A549 (cell line): ENCODE measurements at regions not wholly inside any gene's neighbourhood (a gene's known extent, or its start where the extent isn't known, plus 50 kb on each side); places are given as distances from the start of the nearest gene placed in this dataset.
A peak's percentile ranks its signal among the peaks of the same experiment; 100 is the strongest.

Experiments used
- ATAC-seq, 2 experiments: fragments of 200-7000 bp in 1 of 2; fragments of >200 bp in 1 of 2; cut with Nextera tagmentation in 1 of 2; cut with Tn5 transposase in 1 of 2; 3 replicates each; pipeline versions ENCODE4 v1.8.0 to v1.9.1; 2018 to 2020; ENCODE audit warnings: mild to moderate bottlenecking in 1 of 2, moderate library complexity in 1 of 2
- CTCF ChIA-PET: fragments of 300-600 bp; sonication (Branson Sonifier 250); formaldehyde crosslinking; extraction: SDS; loops from one replicate; lab custom pipeline; 2021; ENCODE audit warnings: antibody characterized with exemption, inconsistent platforms; lab: Yijun Ruan, JAX
- POLR2A ChIA-PET: fragments of 350-600 bp; formaldehyde crosslinking; extraction: SDS; loops from one replicate; lab custom pipeline; 2021; ENCODE audit warnings: antibody characterized with exemption, inconsistent platforms; lab: Yijun Ruan, JAX
- DNase-seq, 2 experiments: peaks; one replicate each; pipeline versions ENCODE4 v3.0.0 to v3.0.0-alpha.2; 2011 to 2016; ENCODE audit warnings: low read depth in 1 of 2, low spot score in 1 of 2
- FAIRE-seq: peaks from 2 replicates; lab custom pipeline; 2011; peaks lifted over from hg19 to GRCh38; lab: Jason Lieb, UNC
- H3K27ac ChIP-seq, 2 experiments: fragments of >200 bp; sonication (Bioruptor Twin); formaldehyde crosslinking; 3 replicates each; pipeline ENCODE4 v1.5.1; 2016 to 2017
- H3K4me1 ChIP-seq: fragments of >200 bp; sonication (Bioruptor Twin); formaldehyde crosslinking; 3 replicates; pipeline ENCODE4 v1.6.1; 2016
- H3K4me2 ChIP-seq: fragments of >200 bp; sonication (Bioruptor Twin); formaldehyde crosslinking; 3 replicates; pipeline ENCODE4 v1.6.1; 2016
- H3K4me3 ChIP-seq: fragments of >200 bp; sonication (Bioruptor Twin); formaldehyde crosslinking; 3 replicates; pipeline ENCODE4 v1.5.1; 2016
- H3K9me3 ChIP-seq: fragments of >200 bp; sonication (Bioruptor Twin); formaldehyde crosslinking; 3 replicates; pipeline ENCODE4 v1.6.1; 2016
- CHD2 ChIP-seq: fragments of 150-350 bp; IDR thresholded peaks from 2 replicates; pipeline ENCODE4 v1.6.1; 2014; ENCODE audit warnings: low read length; ENCODE audit not compliant: partially characterized antibody
- CHD4 ChIP-seq: fragments of 200-600 bp; sonication (generic); IDR thresholded peaks from 2 replicates; pipeline ENCODE4 v1.6.1; 2016; ENCODE audit warnings: antibody characterized with exemption, mild to moderate bottlenecking, borderline replicate concordance
- FOXS1 ChIP-seq: fragments of 250-450 bp; sonication (Bioruptor Pico); IDR thresholded peaks from 2 replicates; pipeline ENCODE4 v1.5.0; 2020; ENCODE audit warnings: mild to moderate bottlenecking, moderate library complexity
- MAFK ChIP-seq: fragments of 450-650 bp; IDR thresholded peaks from 2 replicates; pipeline ENCODE4 v1.6.1; 2014; ENCODE audit not compliant: partially characterized antibody
- MAZ ChIP-seq: fragments of 150-350 bp; IDR thresholded peaks from 2 replicates; pipeline ENCODE4 v1.6.1; 2014; ENCODE audit warnings: antibody characterized with exemption, low read depth, low read length, borderline replicate concordance
- MYC ChIP-seq: IDR thresholded peaks from 2 replicates; pipeline ENCODE4 v1.6.1; 2012; ENCODE audit warnings: mild to moderate bottlenecking, inconsistent platforms, low read length, improper control_type of control experiment, borderline replicate concordance
- PHF8 ChIP-seq: fragments of 200-600 bp; sonication (generic); IDR thresholded peaks from 2 replicates; pipeline ENCODE4 v1.6.1; 2016; ENCODE audit warnings: low read depth, mild to moderate bottlenecking, antibody characterized with exemption, moderate library complexity, borderline replicate concordance
- RAD21 ChIP-seq, 2 experiments: fragments of >200 bp in 1 of 2; sonication (Bioruptor Twin) in 1 of 2; formaldehyde crosslinking in 1 of 2; IDR thresholded peaks in 1 of 2; conservative IDR thresholded peaks in 1 of 2; 2 replicates in 1 of 2; 3 replicates in 1 of 2; pipeline ENCODE4 v1.6.1; 2012 to 2018; ENCODE audit warnings: inconsistent platforms in 1 of 2
- RFX5 ChIP-seq: fragments of 450-650 bp; IDR thresholded peaks from 2 replicates; pipeline ENCODE4 v1.7.1; 2014; ENCODE audit warnings: antibody characterized with exemption, mild to moderate bottlenecking, moderate library complexity
- TFCP2L1 ChIP-seq: fragments of 250-450 bp; sonication (Bioruptor Pico); IDR thresholded peaks from 2 replicates; pipeline ENCODE4 v1.5.0; 2021; ENCODE audit warnings: mild to moderate bottlenecking
- WGBS: methylation state at CpG from one replicate; pipeline ENCODE4 v1.1.6; 2017; ENCODE audit errors: missing lambda C conversion rate; 5-methylcytosine and 5-hydroxymethylcytosine counted together
- TF ChIP-seq, protein P1 (sequence below): IDR thresholded peaks from 2 replicates; pipeline ENCODE4 v1.6.1; 2012

DNA sequence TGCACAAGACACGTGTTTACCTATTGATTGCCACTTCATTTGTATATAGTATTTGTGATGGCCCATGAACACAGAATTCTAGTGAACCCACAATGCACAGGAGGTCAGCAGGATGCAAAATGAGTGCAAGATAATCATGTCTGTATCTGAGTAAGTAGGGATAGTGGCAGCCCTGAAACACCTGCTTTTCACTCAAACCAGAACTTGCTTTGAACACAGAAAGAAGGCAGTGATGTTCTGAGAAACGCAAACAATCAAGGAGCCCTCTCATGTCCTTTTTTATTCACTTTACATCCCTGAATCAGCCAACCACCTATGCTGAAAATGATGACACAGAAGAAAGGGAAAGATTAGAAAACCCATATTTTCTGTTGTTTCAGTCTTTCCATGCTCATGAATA lies 170.4 kb upstream of the AVPR1A start:
- Histone ChIP-seq H3K4me1 (no peaks in the 10 kb centered on the region), H3K4me3 (no peak overlapping the region), H3K27ac (no peak overlapping the region), H3K9me3 (no peaks in the 10 kb centered on the region), H3K4me2 (no peak overlapping the region)
- CTCF ChIA-PET = no interaction called here
- no peak for FAIRE-seq
- no peak for ATAC-seq
- 41% methylated on average over 2 of the region's 2 CpGs for WGBS
- TF ChIP-seq PHF8 (no peak), MAFK (no peak), RAD21 (conservative IDR thresholded peaks at IDR 0.05 in 1 of 2, IDR thresholded peaks at IDR 0.05 in 1 of 2) (no peak), MAZ (no peak), CHD2 (no peak)
- DNase-seq = no peak
- POLR2A ChIA-PET = no interaction called here

DNA sequence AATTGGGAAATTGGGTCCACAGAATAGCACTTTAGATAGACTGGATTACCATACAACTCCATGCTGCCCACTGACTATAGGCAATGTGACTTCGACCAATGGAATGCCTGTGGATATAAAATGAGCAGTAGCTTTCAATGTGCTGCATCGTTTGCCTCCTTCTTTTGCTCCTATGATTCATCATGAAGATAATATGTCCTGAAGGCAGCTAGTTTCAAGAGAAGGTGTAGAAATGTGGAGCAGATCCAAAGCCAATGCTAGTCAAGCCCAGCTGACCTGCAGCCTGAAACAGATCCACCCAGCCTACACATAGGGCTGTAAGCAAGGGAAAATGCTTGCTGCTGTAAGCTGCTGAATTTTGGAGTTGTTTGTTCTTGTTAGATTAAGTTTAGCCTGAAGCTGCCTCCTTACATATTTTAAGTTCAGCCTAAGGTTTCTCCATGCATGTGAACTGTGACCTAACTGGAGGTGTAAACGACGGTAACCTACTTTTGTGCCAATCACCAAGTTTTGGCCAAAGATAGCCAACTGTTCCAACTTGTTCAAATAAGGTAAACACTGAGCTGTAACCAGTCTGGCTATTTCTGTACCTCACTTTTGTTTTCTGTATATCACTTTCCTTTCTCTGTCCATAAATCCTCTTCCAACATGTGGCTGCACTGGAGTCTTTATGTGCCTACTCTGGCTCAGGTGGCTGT lies 169.1 kb upstream of the AVPR1A start:
- 62% methylated on average over 4 of the region's 4 CpGs for WGBS
- no peak for ATAC-seq
- ChIA-PET POLR2A (no interaction called here), CTCF (no interaction called here)
- Histone ChIP-seq H3K4me3 (no peak overlapping the region), H3K9me3 (no peaks in the 10 kb centered on the region), H3K27ac (no peak overlapping the region), H3K4me2 (no peak overlapping the region), H3K4me1 (no peaks in the 10 kb centered on the region)
- peak; percentile 18 for FAIRE-seq
- no peak for DNase-seq
- TF ChIP-seq PHF8 = no peak
- TF ChIP-seq RAD21 (conservative IDR thresholded peaks at IDR 0.05 in 1 of 2, IDR thresholded peaks at IDR 0.05 in 1 of 2) = no peak

DNA sequence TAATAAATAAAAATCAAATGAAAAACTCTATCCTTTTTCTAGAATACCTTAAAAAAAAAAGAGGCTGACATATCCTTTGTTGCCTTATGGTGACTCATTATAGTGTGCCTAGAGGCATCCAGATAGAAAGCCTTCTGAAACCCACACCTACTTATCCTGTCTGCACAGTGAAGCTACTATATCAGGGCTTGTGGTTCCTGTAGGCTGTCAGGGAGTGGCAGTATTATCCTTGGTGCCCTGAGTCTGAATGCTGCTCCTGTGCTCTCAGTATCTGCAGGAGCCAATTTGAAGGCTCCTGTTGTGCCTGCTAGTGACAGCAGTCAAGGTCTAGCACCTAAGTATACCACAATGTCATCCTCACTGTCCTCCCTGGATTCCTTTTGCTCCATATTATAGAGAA lies 168.4 kb upstream of the AVPR1A start:
- Histone ChIP-seq H3K4me1 (no peaks in the 10 kb centered on the region), H3K9me3 (no peaks in the 10 kb centered on the region), H3K4me2 (no peak overlapping the region), H3K27ac (no peak overlapping the region), H3K4me3 (no peak overlapping the region)
- TF ChIP-seq, protein P1, sequence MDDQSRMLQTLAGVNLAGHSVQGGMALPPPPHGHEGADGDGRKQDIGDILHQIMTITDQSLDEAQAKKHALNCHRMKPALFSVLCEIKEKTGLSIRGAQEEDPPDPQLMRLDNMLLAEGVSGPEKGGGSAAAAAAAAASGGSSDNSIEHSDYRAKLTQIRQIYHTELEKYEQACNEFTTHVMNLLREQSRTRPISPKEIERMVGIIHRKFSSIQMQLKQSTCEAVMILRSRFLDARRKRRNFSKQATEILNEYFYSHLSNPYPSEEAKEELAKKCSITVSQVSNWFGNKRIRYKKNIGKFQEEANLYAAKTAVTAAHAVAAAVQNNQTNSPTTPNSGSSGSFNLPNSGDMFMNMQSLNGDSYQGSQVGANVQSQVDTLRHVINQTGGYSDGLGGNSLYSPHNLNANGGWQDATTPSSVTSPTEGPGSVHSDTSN = no peak
- peak; percentile 15 to 36; a peak in 2 of 5 replicates for TF ChIP-seq RAD21 (conservative IDR thresholded peaks at IDR 0.05 in 1 of 2, IDR thresholded peaks at IDR 0.05 in 1 of 2)
- CTCF ChIA-PET = no interaction called here
- POLR2A ChIA-PET = no interaction called here
- peak; percentile 12 to 45 for DNase-seq
- FAIRE-seq = no peak
- ATAC-seq = peak; percentile 81 to 82

DNA sequence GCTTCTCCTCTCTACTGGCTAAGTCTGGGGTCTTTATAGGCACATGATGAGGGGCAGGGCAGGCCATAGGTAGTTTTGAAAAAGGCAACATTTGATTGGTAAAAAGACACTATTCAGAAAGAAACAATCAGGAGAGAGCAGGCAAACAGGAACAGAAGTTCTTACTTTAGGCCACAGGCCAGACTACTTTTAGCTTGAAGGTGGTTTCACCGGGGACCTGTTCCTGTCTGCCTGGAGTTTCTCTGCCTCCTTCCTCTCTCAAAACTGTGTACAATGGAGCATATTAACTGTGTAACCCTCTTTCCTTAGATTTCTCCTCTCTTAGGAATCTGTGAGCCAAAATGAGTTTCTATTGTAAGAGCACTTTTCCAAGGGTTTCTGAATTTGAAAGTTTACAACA lies 167.9 kb upstream of the AVPR1A start:
- no peak for ATAC-seq
- POLR2A ChIA-PET = no interaction called here
- FAIRE-seq = no peak
- WGBS = 90% methylated on average over 1 of the region's 1 CpG
- CTCF ChIA-PET = interaction anchor here (0.5 kb wide), 1 partner anchor 34 kb away, joined by 3 read pairs; no protein-coding TSS in a partner anchor
- no peak for TF ChIP-seq MYC
- no peak for TF ChIP-seq TFCP2L1 (CRISPR knock-in tag)
- TF ChIP-seq, all 56 proteins: peak for 0
- Histone ChIP-seq H3K9me3 (no peaks in the 10 kb centered on the region), H3K27ac (no peak overlapping the region), H3K4me2 (no peak overlapping the region), H3K4me1 (no peaks in the 10 kb centered on the region), H3K4me3 (no peak overlapping the region)
- DNase-seq = no peak

DNA sequence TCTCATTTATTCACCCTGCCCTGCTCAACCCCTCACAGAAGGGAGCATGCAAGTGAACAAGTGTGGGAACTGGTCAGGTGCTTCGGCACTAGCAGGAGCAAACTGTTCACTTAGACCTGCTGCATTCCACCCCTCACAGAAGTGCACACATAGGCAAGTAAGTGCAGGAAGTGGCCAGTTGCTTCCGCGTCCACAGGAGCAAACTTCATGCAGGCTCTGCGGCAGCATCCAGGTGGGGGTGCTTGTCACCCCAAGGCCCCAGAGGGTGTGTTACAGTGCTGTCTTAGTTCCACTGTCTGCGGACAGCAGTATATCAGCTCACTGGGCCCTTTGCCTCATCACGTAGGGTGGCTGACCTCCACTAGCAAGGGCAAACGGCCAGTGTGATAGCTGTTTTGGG lies 167.3 kb upstream of the AVPR1A start:
- no peak for ATAC-seq
- H3K4me1 ChIP-seq = no peaks in the 10 kb centered on the region
- WGBS = 77% methylated on average over 7 of the region's 7 CpGs
- CTCF ChIA-PET = no interaction called here
- H3K4me2 ChIP-seq = no peak overlapping the region
- POLR2A ChIA-PET = no interaction called here
- TF ChIP-seq FOXS1 = no peak
- TF ChIP-seq RFX5 = no peak
- TF ChIP-seq PHF8 = no peak
- TF ChIP-seq CHD4 = no peak
- no peak overlapping the region for H3K27ac ChIP-seq
- FAIRE-seq = no peak
- no peaks in the 10 kb centered on the region for H3K9me3 ChIP-seq
- DNase-seq = no peak
- H3K4me3 ChIP-seq = no peak overlapping the region
